ENCODE measurements at regions not wholly inside any gene's neighbourhood (a gene's known extent, or its start where the extent isn't known, plus 50 kb on each side); places are given as distances from the start of the nearest gene placed in this dataset.

GRCh38 chr4:184893801-184894571 lies 68.2 kb upstream of the ACSL1 start:
- no peak for TF ChIP-seq CTCF (conservative IDR thresholded peaks at IDR 0.05 in 1 of 2, IDR thresholded peaks at IDR 0.05 in 1 of 2; ENCODE audit: extremely low read depth in 1 of 2, insufficient read depth in 1 of 2, low read depth in 1 of 2, low read length in 2 of 2)
- TF ChIP-seq EZH2 (IDR thresholded peaks at IDR 0.05; ENCODE audit: borderline replicate concordance, low read length) = no peak

Data from mammary epithelial cell (primary cell).